Activated T-helper 1 cell treated with anti-CD3 and anti-CD28 coated beads, Interleukin-12 subunit alpha, Interleukin-12 subunit beta, Interleukin-2, Interleukin-4 antibody, amounts not matched to agents 30 ng/mL and 10 ng/mL and 1 ng/mL, durations not matched to agents 14 hours and 24 hours and 36 hours (primary cell): ENCODE measurements at regions not wholly inside any gene's neighbourhood (a gene's known extent, or its start where the extent isn't known, plus 50 kb on each side); places are given as distances from the start of the nearest gene placed in this dataset.
"Not testable (repeated sequence)": the region's sequence is repeated elsewhere in the genome, so short reads cannot be mapped to it uniquely, and the experiment has no call there.

Source experiments
- DNase-seq: peaks from one replicate; pipeline ENCODE4 v3.0.0; 2021; ENCODE audit warnings: low spot score
- H3K27ac Mint-ChIP-seq: one replicate; pipeline ENCODE4 v1.8.0; 2021; ENCODE audit warnings: mild to moderate bottlenecking, mixed read lengths
- H3K27me3 Mint-ChIP-seq: one replicate; pipeline ENCODE4 v1.8.0; 2022; ENCODE audit warnings: mild to moderate bottlenecking, moderate library complexity, mixed read lengths; ENCODE audit not compliant: insufficient read depth
- H3K36me3 Mint-ChIP-seq: one replicate; pipeline ENCODE4 v1.8.0; 2021; ENCODE audit warnings: low read depth, mixed read lengths
- H3K4me1 Mint-ChIP-seq: one replicate; pipeline ENCODE4 v1.8.0; 2021; ENCODE audit warnings: low read depth, mixed read lengths
- H3K4me3 Mint-ChIP-seq: one replicate; pipeline ENCODE4 v1.8.0; 2021; ENCODE audit warnings: mild to moderate bottlenecking, moderate library complexity, mixed read lengths
- H3K9me3 Mint-ChIP-seq: one replicate; pipeline ENCODE4 v1.8.0; 2021; ENCODE audit warnings: mixed read lengths
- intact Hi-C: fragments of 100-400 bp; cut with micrococcal nuclease; formaldehyde crosslinking; loops from one replicate; pipeline ENCODE4 v1.15.1; 2024

DNA sequence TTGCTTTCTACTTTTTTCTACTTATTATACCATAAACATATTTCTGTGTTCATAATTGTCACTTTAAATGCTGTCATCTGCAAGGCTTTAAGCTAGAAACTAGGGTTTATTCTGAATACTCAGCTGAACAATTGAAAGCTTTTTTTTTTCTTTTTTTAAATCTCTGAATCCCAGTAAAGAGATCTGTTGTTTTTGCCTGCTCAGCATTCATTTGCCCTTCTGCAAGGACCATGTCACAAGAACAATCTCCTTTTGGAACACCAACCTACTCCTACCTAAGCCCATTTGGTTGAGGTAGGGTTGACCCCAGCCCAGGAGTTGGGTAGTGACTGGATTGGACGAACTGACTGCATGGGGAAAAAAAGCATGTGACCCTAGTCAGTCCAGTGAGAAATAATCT is 92.6 kb downstream of the MZT1 start:
- intact Hi-C loops = no loop called here
- H3K4me3 Mint-ChIP-seq = no peak overlapping the region
- no peak overlapping the region for H3K27ac Mint-ChIP-seq
- no peaks in the 10 kb centered on the region for H3K4me1 Mint-ChIP-seq
- no peaks in the 10 kb centered on the region for H3K36me3 Mint-ChIP-seq
- no peak for DNase-seq
- H3K9me3 Mint-ChIP-seq = no peaks in the 10 kb centered on the region
- H3K27me3 Mint-ChIP-seq = peaks cover 4% of the 10 kb centered on the region

DNA sequence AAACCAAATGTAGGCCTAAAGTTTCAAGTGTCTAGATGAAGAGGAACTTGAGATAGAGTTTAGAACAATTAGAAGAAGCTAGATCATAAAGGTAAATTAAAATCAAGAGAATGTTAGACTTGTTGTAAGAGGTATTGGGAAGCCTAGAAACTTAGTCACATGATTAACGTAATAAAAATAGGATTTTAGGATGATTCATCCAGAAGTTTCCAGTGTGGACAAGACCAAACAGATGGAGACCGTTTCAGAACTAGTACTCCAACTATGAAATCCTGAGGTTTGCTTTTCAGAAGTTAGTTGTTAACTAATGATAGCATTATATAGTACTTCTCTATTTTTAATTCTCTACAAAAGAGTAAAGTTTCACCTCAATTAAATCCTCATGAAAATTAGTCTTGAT is 104.9 kb downstream of the MZT1 start:
- Mint-ChIP-seq H3K27me3 (no peaks in the 10 kb centered on the region), H3K36me3 (no peaks in the 10 kb centered on the region), H3K9me3 (no peaks in the 10 kb centered on the region), H3K27ac (no peak overlapping the region), H3K4me3 (no peak overlapping the region), H3K4me1 (no peaks in the 10 kb centered on the region)
- DNase-seq = no peak
- intact Hi-C loops = no loop called here

DNA sequence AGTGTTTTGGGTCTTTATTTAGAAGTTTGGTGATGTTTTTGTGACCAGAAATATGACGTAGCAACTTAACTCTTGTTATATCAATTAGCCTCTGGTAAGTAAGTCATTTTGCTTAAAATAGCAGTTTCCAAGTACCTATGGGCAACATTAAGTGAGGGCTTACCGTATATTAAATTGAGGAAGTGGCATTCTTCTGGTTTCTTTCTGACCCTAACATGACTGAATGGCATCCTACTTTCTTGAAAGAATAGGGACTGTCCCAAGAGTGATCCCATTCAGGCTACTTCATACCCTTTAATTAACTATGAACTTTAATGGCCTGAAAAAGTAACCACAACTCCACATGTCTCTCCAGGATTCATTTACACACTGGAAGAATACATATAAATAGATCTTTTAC is 106.6 kb downstream of the MZT1 start:
- H3K36me3 Mint-ChIP-seq = no peaks in the 10 kb centered on the region
- no peak overlapping the region for H3K27ac Mint-ChIP-seq
- H3K27me3 Mint-ChIP-seq = no peaks in the 10 kb centered on the region
- no peak for DNase-seq
- H3K4me3 Mint-ChIP-seq = no peak overlapping the region
- intact Hi-C loops = no loop called here
- H3K4me1 Mint-ChIP-seq = no peaks in the 10 kb centered on the region
- no peaks in the 10 kb centered on the region for H3K9me3 Mint-ChIP-seq

DNA sequence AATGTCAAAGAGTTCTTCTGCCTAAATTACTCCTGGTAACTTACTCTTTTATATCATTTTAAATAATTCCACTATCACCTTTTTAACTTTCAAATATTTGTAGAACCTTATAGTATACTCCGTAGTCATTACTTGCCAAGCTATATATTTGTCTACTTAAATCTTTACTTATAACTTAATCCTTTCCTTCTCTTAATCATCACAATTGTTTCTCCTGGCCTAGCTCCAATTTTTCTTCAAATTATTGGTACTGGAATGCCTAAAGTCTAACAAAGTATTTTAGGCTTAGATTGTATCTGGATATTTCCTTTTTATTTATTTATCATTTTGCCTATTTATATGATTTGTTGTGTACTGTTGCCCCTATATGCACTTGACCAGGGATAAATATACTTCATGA is 109.5 kb downstream of the MZT1 start:
- no peak for DNase-seq
- Mint-ChIP-seq H3K27ac (no peak overlapping the region), H3K4me3 (no peak overlapping the region), H3K36me3 (no peaks in the 10 kb centered on the region), H3K4me1 (no peaks in the 10 kb centered on the region), H3K9me3 (no peaks in the 10 kb centered on the region), H3K27me3 (no peaks in the 10 kb centered on the region)
- intact Hi-C loops = no loop called here

DNA sequence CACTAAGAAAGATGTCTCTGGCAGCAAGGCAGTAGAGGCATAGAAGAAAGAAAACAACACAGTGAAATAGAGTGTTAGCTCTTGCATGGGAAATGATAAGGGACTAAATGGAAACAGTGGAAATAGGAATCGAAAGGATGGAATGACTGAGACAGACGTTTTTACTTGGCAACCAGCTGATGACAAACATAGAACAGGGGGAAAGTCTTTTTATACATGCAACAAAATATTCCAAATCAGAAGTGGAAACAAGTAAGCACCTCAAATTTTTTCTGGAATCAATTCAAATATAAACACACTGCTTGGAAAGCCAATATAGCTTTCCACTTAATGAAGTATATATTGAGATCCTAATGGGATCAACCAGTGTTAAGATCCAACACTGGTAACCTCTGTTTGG is 110.2 kb downstream of the MZT1 start:
- no peak for DNase-seq
- Mint-ChIP-seq H3K9me3 (no peaks in the 10 kb centered on the region), H3K27me3 (no peaks in the 10 kb centered on the region), H3K4me1 (no peaks in the 10 kb centered on the region), H3K27ac (no peak overlapping the region), H3K4me3 (no peak overlapping the region), H3K36me3 (no peaks in the 10 kb centered on the region)
- intact Hi-C loops = no loop called here

DNA sequence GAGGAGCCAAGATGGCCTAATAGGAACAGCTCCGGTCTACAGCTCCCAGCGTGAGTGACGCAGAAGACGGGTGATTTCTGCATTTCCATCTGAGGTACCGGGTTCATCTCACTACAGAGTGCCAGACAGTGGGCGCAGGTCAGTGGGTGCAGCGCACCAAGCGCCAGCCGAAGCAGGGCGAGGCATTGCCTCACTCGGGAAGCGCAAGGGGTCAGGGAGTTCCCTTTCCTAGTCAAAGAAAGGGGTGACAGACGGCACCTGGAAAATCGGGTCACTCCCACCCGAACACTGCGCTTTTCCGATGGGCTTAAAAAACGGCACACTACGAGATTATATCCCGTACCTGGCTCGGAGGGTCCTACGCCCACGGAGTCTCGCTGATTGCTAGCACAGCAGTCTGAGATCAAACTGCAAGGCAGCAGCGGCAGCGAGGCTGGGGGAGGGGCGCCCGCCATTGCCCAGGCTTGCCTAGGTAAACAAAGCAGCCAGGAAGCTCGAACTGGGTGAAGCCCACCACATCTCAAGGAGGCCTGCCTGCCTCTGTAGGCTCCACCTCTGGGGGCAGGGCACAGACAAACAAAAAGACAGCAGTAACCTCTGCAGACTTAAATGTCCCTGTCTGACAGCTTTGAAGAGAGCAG is 117.1 kb downstream of the MZT1 start:
- H3K27ac Mint-ChIP-seq, H3K4me1 Mint-ChIP-seq, H3K36me3 Mint-ChIP-seq, H3K4me3 Mint-ChIP-seq, H3K9me3 Mint-ChIP-seq, DNase-seq, H3K27me3 Mint-ChIP-seq, intact Hi-C loops: not testable (repeated sequence)

DNA sequence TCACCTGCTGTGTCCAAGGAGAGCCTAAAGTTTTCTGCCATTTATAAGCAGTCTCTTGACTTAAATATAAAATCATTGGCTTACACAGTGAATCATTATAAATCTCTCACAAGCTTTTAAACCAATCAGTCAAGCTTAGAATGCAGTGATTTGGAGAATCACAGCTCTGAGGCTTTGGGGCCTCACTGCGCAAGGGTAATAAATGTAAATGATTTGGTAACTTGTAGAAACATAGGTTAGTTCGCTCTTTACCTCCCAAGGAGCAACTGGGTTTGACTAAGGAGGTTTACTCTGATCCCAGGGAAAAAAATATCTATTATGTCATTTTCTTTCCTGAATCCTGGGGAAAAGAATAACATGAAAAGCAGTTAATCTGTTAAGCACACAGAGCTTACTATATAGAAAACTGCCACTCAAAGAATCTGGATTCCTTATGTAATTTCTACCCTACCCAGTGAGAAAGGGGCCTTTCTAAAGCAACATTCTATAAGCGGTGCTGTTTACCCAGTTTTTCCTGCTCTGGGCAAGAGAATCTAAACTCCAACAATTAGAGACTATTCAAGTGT is 128.2 kb downstream of the MZT1 start:
- no peaks in the 10 kb centered on the region for H3K4me1 Mint-ChIP-seq
- intact Hi-C loops = no loop called here
- H3K27me3 Mint-ChIP-seq = no peaks in the 10 kb centered on the region
- no peaks in the 10 kb centered on the region for H3K9me3 Mint-ChIP-seq
- no peaks in the 10 kb centered on the region for H3K36me3 Mint-ChIP-seq
- no peak overlapping the region for H3K4me3 Mint-ChIP-seq
- no peak overlapping the region for H3K27ac Mint-ChIP-seq
- DNase-seq = no peak

DNA sequence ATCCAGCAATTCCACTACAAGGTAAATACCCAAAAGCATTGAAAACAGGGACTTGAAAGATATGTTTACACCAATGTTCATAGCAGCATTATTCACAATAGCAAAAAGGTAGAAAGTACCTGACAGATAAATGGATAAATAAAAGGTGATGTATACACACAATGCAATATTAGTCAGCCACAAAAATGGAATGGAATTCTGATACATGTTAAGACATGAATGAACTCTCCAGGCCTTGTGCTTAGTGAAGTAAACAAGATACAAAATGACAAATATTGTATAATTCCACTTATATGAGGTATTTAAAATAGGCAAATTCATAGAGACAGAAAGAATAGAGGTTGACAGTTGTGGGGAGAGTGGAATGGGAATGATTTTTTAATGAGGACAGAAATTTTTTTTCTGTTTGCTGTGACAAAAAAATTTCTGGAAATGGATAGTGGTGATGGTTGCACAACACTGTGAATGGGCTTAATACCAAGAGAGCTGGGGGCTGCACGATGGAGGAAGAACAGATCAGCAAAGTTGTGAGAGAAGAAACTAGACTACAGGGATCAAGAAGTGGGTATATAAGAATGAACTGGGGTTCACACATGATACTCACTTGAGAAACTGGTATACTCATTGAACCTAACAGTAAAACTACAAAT is 137.2 kb downstream of the MZT1 start:
- no peak overlapping the region for H3K27ac Mint-ChIP-seq
- DNase-seq = no peak
- no peak overlapping the region for H3K4me3 Mint-ChIP-seq
- H3K36me3 Mint-ChIP-seq = no peaks in the 10 kb centered on the region
- H3K9me3 Mint-ChIP-seq = no peaks in the 10 kb centered on the region
- H3K4me1 Mint-ChIP-seq = no peaks in the 10 kb centered on the region
- H3K27me3 Mint-ChIP-seq = no peaks in the 10 kb centered on the region
- intact Hi-C loops = no loop called here

DNA sequence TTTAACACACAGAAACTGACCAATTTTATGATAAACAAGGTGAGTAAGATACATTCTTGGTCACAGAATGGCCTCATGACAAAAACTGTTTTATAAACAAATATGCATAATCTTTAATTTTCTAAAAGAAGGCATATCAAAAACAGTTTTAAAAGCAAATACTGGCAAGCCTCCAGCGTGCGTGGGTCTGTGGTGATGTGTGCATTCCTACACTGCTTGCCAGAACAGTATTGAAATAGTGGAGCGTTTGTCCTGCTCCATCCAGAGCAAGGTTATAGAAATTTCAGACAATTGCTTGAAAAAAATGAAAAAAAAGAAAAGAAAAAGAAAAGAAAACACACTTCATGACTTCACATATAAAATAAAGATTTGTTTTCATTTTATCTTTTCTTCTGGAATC is 140.9 kb downstream of the MZT1 start:
- H3K4me1 Mint-ChIP-seq = no peaks in the 10 kb centered on the region
- no peak overlapping the region for H3K4me3 Mint-ChIP-seq
- no peak for DNase-seq
- intact Hi-C loops = no loop called here
- no peaks in the 10 kb centered on the region for H3K36me3 Mint-ChIP-seq
- H3K27ac Mint-ChIP-seq = no peak overlapping the region
- no peaks in the 10 kb centered on the region for H3K27me3 Mint-ChIP-seq
- no peaks in the 10 kb centered on the region for H3K9me3 Mint-ChIP-seq

DNA sequence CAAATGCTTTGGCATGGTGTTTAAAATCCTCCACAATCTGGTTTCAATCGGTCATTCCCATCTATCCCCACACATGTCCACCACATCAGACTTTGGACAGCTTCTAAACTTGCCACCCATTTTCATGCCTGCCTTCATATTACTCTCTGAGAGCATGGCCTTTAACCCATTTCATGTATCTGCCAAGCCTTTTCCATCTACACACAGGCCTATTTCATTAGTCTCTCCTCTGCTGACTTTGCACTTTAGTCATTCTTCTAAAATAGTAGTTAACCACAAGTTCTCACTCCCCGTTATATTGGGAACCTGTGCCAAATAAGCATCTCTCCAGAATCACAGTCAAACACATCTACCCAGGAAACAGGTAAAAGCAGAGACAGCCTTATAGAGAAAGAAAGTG is 142.2 kb downstream of the MZT1 start:
- Mint-ChIP-seq H3K27ac (no peak overlapping the region), H3K9me3 (no peaks in the 10 kb centered on the region), H3K4me3 (no peak overlapping the region), H3K36me3 (no peaks in the 10 kb centered on the region), H3K27me3 (no peaks in the 10 kb centered on the region), H3K4me1 (no peaks in the 10 kb centered on the region)
- intact Hi-C loops = no loop called here
- no peak for DNase-seq

DNA sequence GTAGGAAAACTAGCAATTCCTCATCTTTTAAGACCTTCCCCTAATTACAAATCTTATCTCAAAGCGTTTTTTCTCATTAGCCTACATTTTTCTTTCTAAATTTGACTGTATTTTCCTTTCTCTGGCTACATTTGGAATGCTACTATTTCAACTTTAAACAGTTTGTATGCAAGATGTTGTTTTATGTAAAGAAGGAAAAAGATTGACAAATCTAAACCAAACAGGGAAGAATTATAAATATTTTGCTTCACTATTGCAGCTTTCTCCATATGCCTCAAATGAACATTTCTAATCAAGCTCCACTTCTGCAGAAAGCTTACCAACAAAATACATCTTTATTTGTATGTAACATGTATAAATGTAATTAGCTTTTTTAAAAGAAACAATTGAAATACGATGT is 156.2 kb downstream of the MZT1 start:
- Mint-ChIP-seq H3K4me3 (no peak overlapping the region), H3K27ac (no peak overlapping the region), H3K27me3 (peaks cover 3% of the 10 kb centered on the region), H3K9me3 (peaks cover 3% of the 10 kb centered on the region), H3K36me3 (no peaks in the 10 kb centered on the region), H3K4me1 (no peaks in the 10 kb centered on the region)
- intact Hi-C loops = no loop called here
- no peak for DNase-seq

DNA sequence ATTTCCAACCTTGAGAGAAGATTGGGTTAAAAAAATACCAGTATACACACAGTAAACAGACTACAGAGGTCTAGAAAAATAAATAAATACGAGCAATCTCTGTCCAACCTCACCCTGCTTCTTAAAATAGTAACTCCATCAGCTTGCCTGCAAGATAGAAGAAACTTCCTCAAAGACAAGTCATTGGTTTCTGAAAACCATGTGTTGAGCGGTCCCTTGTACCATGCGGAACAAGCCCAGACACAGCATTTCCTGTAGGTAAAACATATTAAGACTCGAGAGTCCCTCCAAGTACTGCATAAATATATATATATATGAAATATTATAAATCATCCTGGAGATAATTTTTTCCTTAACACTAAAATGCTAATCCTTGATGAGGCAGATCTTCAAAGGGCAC is 157.4 kb downstream of the MZT1 start:
- intact Hi-C loops = no loop called here
- Mint-ChIP-seq H3K27me3 (peaks cover 3% of the 10 kb centered on the region), H3K4me1 (no peaks in the 10 kb centered on the region), H3K9me3 (no peaks in the 10 kb centered on the region), H3K36me3 (no peaks in the 10 kb centered on the region), H3K27ac (no peak overlapping the region), H3K4me3 (no peak overlapping the region)
- no peak for DNase-seq

DNA sequence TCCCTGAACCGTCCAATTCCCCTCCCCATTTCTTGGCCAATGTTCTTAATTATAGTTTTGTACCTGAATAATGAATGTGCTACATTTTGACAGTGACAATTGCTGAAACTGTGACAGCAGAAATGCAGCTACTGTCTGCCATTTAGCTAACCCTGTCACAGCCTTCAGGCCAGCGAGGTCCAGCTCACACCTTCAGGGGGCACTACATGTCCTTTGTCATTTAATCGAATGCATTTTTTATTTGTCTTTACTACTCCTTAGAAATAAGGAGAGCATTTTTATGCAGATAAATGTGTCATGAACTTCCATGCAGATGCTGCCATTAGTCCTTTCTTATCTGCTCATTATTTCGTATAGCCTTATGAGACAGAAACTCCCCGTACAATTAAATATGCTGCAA is 159.9 kb downstream of the MZT1 start:
- intact Hi-C loops = no loop called here
- H3K4me1 Mint-ChIP-seq = no peaks in the 10 kb centered on the region
- H3K4me3 Mint-ChIP-seq = no peak overlapping the region
- no peaks in the 10 kb centered on the region for H3K27me3 Mint-ChIP-seq
- H3K36me3 Mint-ChIP-seq = no peaks in the 10 kb centered on the region
- H3K9me3 Mint-ChIP-seq = no peaks in the 10 kb centered on the region
- no peak for DNase-seq
- H3K27ac Mint-ChIP-seq = no peak overlapping the region

DNA sequence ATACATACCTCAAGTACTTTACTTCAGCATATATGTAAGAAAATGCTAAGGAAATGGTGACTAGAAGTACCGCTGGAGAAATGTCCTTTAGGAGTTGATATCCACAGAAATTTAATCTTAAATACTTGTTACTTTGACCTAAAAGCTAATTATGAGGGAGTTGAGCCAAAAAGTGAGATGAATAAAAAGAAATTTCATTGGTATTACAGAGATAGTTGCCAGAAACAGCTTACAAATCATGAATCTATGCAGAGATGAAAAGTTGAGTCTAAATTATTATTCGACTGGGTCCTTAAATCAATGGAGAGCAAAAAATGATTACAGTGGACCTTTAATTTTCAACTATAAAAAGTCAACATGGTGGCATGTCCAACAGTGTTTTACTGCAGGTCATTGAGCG is 160.9 kb downstream of the MZT1 start:
- no peak overlapping the region for H3K27ac Mint-ChIP-seq
- no peak overlapping the region for H3K4me3 Mint-ChIP-seq
- no peaks in the 10 kb centered on the region for H3K36me3 Mint-ChIP-seq
- no peaks in the 10 kb centered on the region for H3K9me3 Mint-ChIP-seq
- H3K27me3 Mint-ChIP-seq = no peaks in the 10 kb centered on the region
- H3K4me1 Mint-ChIP-seq = no peaks in the 10 kb centered on the region
- intact Hi-C loops = no loop called here
- no peak for DNase-seq
